ENCODE measurements at regions not wholly inside any gene's neighbourhood (a gene's known extent, or its start where the extent isn't known, plus 50 kb on each side); places are given as distances from the start of the nearest gene placed in this dataset.
A peak's percentile ranks its signal among the peaks of the same experiment; 100 is the strongest.
"Not testable (repeated sequence)": the region's sequence is repeated elsewhere in the genome, so short reads cannot be mapped to it uniquely, and the experiment has no call there.

- no peak for DNase-seq
Measured at GRCh38 chr2:106004851-106005250, 189.2 kb downstream of the UXS1 start.

- no peak for DNase-seq
Measured at GRCh38 chr2:105999211-105999989, 194.7 kb downstream of the UXS1 start.

GRCh38 chr2:105997711-105998110, 196.4 kb downstream of the UXS1 start:
- DNase-seq: no peak

GRCh38 chr2:105990624-105991023, 203.5 kb downstream of the UXS1 start:
- peak in 1 of 2 experiments; percentile 2 for DNase-seq

- not testable (repeated sequence) for DNase-seq
Measured at GRCh38 chr2:105989803-105990202, 204.3 kb downstream of the UXS1 start.

GRCh38 chr2:105989070-105989469, 205.0 kb downstream of the UXS1 start:
- no peak for DNase-seq

GRCh38 chr2:105977807-105978206, 216.3 kb downstream of the UXS1 start:
- DNase-seq: no peak

GRCh38 chr2:105977212-105977611, 216.9 kb downstream of the UXS1 start:
- DNase-seq: no peak

- no peak for DNase-seq
Measured at GRCh38 chr2:105974812-105975211, 219.3 kb downstream of the UXS1 start.

GRCh38 chr2:105972927-105973326, 221.2 kb downstream of the UXS1 start:
- DNase-seq: no peak

GRCh38 chr2:105972246-105972645, 221.9 kb downstream of the UXS1 start:
- no peak for DNase-seq

- DNase-seq: peak; percentile 26 to 30
Measured at GRCh38 chr2:105969552-105969951, 224.5 kb downstream of the UXS1 start.

- DNase-seq: no peak
Measured at GRCh38 chr2:105962221-105962620, 217.5 kb downstream of the NCK2 start.

GRCh38 chr2:105961599-105962146, 217.0 kb downstream of the NCK2 start:
- no peak for DNase-seq

- no peak for DNase-seq
Measured at GRCh38 chr2:105959357-105959756, 214.6 kb downstream of the NCK2 start.

- no peak for DNase-seq
Measured at GRCh38 chr2:105954891-105955290, 210.2 kb downstream of the NCK2 start.

- no peak for DNase-seq
Measured at GRCh38 chr2:105953942-105954341, 209.2 kb downstream of the NCK2 start.

- DNase-seq: no peak
Measured at GRCh38 chr2:105952131-105952530, 207.4 kb downstream of the NCK2 start.

- DNase-seq: no peak
Measured at GRCh38 chr2:105951384-105951694, 206.6 kb downstream of the NCK2 start.

- no peak for DNase-seq
Measured at GRCh38 chr2:105950521-105951383, 206.0 kb downstream of the NCK2 start.

- no peak for DNase-seq
Measured at GRCh38 chr2:105943977-105944376, 199.3 kb downstream of the NCK2 start.

Data from Kasumi-1 (cell line).